ENCODE measurements at regions not wholly inside any gene's neighbourhood (a gene's known extent, or its start where the extent isn't known, plus 50 kb on each side); places are given as distances from the start of the nearest gene placed in this dataset.
A peak's percentile ranks its signal among the peaks of the same experiment; 100 is the strongest.

DNA sequence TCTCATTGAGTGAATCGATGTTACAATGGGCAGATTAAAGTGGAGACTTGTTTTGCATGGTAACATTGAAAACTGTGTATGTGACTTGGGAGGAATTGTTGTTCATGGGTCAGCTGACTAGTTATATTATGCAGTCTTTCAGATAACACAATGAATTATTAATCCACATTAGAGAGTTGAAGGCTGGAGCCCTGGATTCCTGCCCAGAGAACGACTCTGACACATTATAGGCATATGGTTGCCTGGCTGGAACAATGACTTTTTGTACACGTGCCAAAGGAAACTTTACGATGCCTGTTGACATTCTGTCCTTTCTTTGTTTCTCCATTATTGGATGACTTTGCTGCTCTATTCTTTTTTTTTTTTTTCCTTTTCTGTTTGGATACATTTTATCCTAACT lies 52.3 kb upstream of the TMEM229A start:
- Histone ChIP-seq H3K4me3 (no peak overlapping the region), H3K27ac (no peak overlapping the region), H3K4me2 (0 out of 3 replicates have a peak overlapping the region, but pooled peaks have one; percentile 17), H3K4me1 (no peaks in the 10 kb centered on the region), H3K9me3 (no peaks in the 10 kb centered on the region)
- ChIA-PET POLR2A (no interaction called here), CTCF (interaction anchor here (1.1 kb wide), 1 partner anchor 15 kb away, joined by 4 read pairs; no protein-coding TSS in a partner anchor)
- TF ChIP-seq CEBPB (IDR thresholded peaks at IDR 0.05) (no peak), NFE2L2 (conservative IDR thresholded peaks at IDR 0.05; ENCODE audit: low read length) (no peak), MYC (IDR thresholded peaks at IDR 0.05; ENCODE audit: borderline replicate concordance, low read length) (no peak), POLR2AphosphoS2 (conservative IDR thresholded peaks at IDR 0.05; ENCODE audit: low read length) (no peak), CBX8 (IDR thresholded peaks at IDR 0.05) (no peak), ZSCAN20 (CRISPR knock-in tag; IDR thresholded peaks at IDR 0.05) (no peak), PHF8 (IDR thresholded peaks at IDR 0.05; ENCODE audit: borderline replicate concordance, low read depth) (no peak), HOXB13 (CRISPR knock-in tag; IDR thresholded peaks at IDR 0.05; ENCODE audit: low read depth) (no peak), HOXB5 (CRISPR knock-in tag; IDR thresholded peaks at IDR 0.05) (no peak), CBX2 (IDR thresholded peaks at IDR 0.05; ENCODE audit: borderline replicate concordance, low read depth) (no peak), BHLHE40 (IDR thresholded peaks at IDR 0.05; ENCODE audit: low read depth, low read length) (no peak), RNF2 (IDR thresholded peaks at IDR 0.05; ENCODE audit: borderline replicate concordance, low read depth) (no peak), MAZ (IDR thresholded peaks at IDR 0.05; ENCODE audit: borderline replicate concordance, low read depth, low read length) (no peak), SREBF2 (IDR thresholded peaks at IDR 0.05) (no peak), TP53 (CRISPR knock-in tag; IDR thresholded peaks at IDR 0.05) (no peak)
- TF ChIP-seq, protein P1, sequence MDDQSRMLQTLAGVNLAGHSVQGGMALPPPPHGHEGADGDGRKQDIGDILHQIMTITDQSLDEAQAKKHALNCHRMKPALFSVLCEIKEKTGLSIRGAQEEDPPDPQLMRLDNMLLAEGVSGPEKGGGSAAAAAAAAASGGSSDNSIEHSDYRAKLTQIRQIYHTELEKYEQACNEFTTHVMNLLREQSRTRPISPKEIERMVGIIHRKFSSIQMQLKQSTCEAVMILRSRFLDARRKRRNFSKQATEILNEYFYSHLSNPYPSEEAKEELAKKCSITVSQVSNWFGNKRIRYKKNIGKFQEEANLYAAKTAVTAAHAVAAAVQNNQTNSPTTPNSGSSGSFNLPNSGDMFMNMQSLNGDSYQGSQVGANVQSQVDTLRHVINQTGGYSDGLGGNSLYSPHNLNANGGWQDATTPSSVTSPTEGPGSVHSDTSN (IDR thresholded peaks at IDR 0.05): no peak
- TF ChIP-seq, protein P2, sequence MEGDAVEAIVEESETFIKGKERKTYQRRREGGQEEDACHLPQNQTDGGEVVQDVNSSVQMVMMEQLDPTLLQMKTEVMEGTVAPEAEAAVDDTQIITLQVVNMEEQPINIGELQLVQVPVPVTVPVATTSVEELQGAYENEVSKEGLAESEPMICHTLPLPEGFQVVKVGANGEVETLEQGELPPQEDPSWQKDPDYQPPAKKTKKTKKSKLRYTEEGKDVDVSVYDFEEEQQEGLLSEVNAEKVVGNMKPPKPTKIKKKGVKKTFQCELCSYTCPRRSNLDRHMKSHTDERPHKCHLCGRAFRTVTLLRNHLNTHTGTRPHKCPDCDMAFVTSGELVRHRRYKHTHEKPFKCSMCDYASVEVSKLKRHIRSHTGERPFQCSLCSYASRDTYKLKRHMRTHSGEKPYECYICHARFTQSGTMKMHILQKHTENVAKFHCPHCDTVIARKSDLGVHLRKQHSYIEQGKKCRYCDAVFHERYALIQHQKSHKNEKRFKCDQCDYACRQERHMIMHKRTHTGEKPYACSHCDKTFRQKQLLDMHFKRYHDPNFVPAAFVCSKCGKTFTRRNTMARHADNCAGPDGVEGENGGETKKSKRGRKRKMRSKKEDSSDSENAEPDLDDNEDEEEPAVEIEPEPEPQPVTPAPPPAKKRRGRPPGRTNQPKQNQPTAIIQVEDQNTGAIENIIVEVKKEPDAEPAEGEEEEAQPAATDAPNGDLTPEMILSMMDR (IDR thresholded peaks at IDR 0.05): no peak
- TF ChIP-seq, protein P3, sequence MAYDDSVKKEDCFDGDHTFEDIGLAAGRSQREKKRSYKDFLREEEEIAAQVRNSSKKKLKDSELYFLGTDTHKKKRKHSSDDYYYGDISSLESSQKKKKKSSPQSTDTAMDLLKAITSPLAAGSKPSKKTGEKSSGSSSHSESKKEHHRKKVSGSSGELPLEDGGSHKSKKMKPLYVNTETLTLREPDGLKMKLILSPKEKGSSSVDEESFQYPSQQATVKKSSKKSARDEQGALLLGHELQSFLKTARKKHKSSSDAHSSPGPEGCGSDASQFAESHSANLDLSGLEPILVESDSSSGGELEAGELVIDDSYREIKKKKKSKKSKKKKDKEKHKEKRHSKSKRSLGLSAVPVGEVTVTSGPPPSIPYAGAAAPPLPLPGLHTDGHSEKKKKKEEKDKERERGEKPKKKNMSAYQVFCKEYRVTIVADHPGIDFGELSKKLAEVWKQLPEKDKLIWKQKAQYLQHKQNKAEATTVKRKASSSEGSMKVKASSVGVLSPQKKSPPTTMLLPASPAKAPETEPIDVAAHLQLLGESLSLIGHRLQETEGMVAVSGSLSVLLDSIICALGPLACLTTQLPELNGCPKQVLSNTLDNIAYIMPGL (CRISPR knock-in tag; IDR thresholded peaks at IDR 0.05; ENCODE audit: borderline replicate concordance): no peak
- TF ChIP-seq, protein P4, sequence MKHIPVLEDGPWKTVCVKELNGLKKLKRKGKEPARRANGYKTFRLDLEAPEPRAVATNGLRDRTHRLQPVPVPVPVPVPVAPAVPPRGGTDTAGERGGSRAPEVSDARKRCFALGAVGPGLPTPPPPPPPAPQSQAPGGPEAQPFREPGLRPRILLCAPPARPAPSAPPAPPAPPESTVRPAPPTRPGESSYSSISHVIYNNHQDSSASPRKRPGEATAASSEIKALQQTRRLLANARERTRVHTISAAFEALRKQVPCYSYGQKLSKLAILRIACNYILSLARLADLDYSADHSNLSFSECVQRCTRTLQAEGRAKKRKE (CRISPR knock-in tag; IDR thresholded peaks at IDR 0.05; ENCODE audit: low read depth): no peak
- no peak for FAIRE-seq
- DNase-seq (ENCODE audit: low read depth in 1 of 2, low spot score in 1 of 2): no peak
- 13% methylated on average over 4 of the region's 4 CpGs for WGBS (ENCODE audit: missing lambda C conversion rate)
- no peak for ATAC-seq

DNA sequence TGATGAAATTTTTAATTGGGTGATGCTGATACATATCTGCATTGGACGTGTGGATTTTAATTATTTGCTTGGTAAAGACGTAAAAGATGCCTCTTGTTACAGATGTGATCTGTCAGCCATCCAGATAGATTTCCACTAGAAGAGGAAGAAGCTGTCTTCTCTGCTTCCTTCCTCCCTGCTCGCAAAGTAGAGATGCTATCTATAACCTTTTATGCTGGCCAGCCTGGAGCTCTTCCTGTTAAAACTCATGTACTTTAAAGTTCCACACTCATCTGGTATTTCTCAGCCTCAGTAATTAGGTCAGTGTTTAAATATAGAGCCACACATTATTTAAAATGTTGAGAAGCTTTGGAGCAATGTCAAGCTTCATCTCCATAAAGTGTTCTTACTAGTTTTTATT lies 51.2 kb upstream of the TMEM229A start:
- ChIA-PET CTCF (no interaction called here), POLR2A (no interaction called here)
- Histone ChIP-seq H3K4me1 (no peaks in the 10 kb centered on the region), H3K4me2 (no peak overlapping the region), H3K9me3 (no peaks in the 10 kb centered on the region), H3K4me3 (no peak overlapping the region), H3K27ac (no peak overlapping the region)
- 27% methylated on average over 3 of the region's 3 CpGs for WGBS (ENCODE audit: missing lambda C conversion rate)
- TF ChIP-seq FOXS1 (CRISPR knock-in tag; IDR thresholded peaks at IDR 0.05) (no peak), KDM5A (IDR thresholded peaks at IDR 0.05) (no peak), JUN (IDR thresholded peaks at IDR 0.05) (no peak), ZNF302 (CRISPR knock-in tag; IDR thresholded peaks at IDR 0.05) (no peak), TFCP2L1 (CRISPR knock-in tag; IDR thresholded peaks at IDR 0.05) (no peak), MAZ (IDR thresholded peaks at IDR 0.05; ENCODE audit: borderline replicate concordance, low read depth, low read length) (no peak), ZSCAN20 (CRISPR knock-in tag; IDR thresholded peaks at IDR 0.05) (no peak), ESRRA (IDR thresholded peaks at IDR 0.05; ENCODE audit: borderline replicate concordance, low read length) (no peak)
- TF ChIP-seq, protein P5, sequence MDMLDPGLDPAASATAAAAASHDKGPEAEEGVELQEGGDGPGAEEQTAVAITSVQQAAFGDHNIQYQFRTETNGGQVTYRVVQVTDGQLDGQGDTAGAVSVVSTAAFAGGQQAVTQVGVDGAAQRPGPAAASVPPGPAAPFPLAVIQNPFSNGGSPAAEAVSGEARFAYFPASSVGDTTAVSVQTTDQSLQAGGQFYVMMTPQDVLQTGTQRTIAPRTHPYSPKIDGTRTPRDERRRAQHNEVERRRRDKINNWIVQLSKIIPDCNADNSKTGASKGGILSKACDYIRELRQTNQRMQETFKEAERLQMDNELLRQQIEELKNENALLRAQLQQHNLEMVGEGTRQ (IDR thresholded peaks at IDR 0.05): no peak
- TF ChIP-seq, protein P6, sequence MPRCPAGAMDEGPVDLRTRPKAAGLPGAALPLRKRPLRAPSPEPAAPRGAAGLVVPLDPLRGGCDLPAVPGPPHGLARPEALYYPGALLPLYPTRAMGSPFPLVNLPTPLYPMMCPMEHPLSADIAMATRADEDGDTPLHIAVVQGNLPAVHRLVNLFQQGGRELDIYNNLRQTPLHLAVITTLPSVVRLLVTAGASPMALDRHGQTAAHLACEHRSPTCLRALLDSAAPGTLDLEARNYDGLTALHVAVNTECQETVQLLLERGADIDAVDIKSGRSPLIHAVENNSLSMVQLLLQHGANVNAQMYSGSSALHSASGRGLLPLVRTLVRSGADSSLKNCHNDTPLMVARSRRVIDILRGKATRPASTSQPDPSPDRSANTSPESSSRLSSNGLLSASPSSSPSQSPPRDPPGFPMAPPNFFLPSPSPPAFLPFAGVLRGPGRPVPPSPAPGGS (IDR thresholded peaks at IDR 0.05): no peak
- no peak for FAIRE-seq
- DNase-seq (ENCODE audit: low read depth in 1 of 2, low spot score in 1 of 2): no peak
- no peak for ATAC-seq

Data from A549 (cell line).